ENCODE measurements at regions not wholly inside any gene's neighbourhood (a gene's known extent, or its start where the extent isn't known, plus 50 kb on each side); places are given as distances from the start of the nearest gene placed in this dataset.

- H3K27me3 ChIP-seq, result no peaks in the 10 kb centered on the region
- H3K36me3 ChIP-seq, result no peaks in the 10 kb centered on the region
- no peaks in the 10 kb centered on the region for H3K9me3 ChIP-seq (replicated peaks)
- DNase-seq, result no peak
- no peaks in the 10 kb centered on the region for H3K4me1 ChIP-seq
- no peak overlapping the region for H3K27ac ChIP-seq
- no peak overlapping the region for H3K4me3 ChIP-seq
These were observed 70.9 kb upstream of the CLMP start for GRCh38 chr11:123265951-123266350.

- no peak overlapping the region for H3K4me3 ChIP-seq
- H3K36me3 ChIP-seq, result no peaks in the 10 kb centered on the region
- no peak for DNase-seq
- no peaks in the 10 kb centered on the region for H3K4me1 ChIP-seq
- H3K9me3 ChIP-seq (replicated peaks), result no peaks in the 10 kb centered on the region
- no peaks in the 10 kb centered on the region for H3K27me3 ChIP-seq
- H3K27ac ChIP-seq, result no peak overlapping the region
These were observed 69.4 kb upstream of the CLMP start for GRCh38 chr11:123264431-123264780.

- H3K27me3 ChIP-seq, result no peaks in the 10 kb centered on the region
- peak overlapping the region; percentile 52 for H3K4me3 ChIP-seq
- peak; percentile 73 to 82 for DNase-seq
These were observed 66.5 kb upstream of the CLMP start for GRCh38 chr11:123261345-123262106.

GRCh38 chr11:123260511-123261211 lies 65.6 kb upstream of the CLMP start:
- Histone ChIP-seq H3K4me1 (no peaks in the 10 kb centered on the region), H3K9me3 (replicated peaks) (0 out of 2 replicates have a peak, but pooled peaks cover 2% of the 10 kb centered on the region), H3K27ac (no peak overlapping the region), H3K4me3 (peak overlapping the region; percentile 52), H3K27me3 (no peaks in the 10 kb centered on the region), H3K36me3 (no peaks in the 10 kb centered on the region)
- no peak for DNase-seq

More at GRCh38 chr11:123261345-123262106, 66.5 kb upstream of the CLMP start:
- H3K27ac ChIP-seq, result no peak overlapping the region
- H3K9me3 ChIP-seq (replicated peaks), result 0 out of 2 replicates have a peak, but pooled peaks cover 2% of the 10 kb centered on the region
- H3K36me3 ChIP-seq, result no peaks in the 10 kb centered on the region
- no peaks in the 10 kb centered on the region for H3K4me1 ChIP-seq

GRCh38 chr11:123258877-123259276 lies 63.8 kb upstream of the CLMP start:
- Histone ChIP-seq H3K27ac (no peak overlapping the region), H3K9me3 (replicated peaks) (0 out of 2 replicates have a peak, but pooled peaks cover 2% of the 10 kb centered on the region), H3K4me1 (no peaks in the 10 kb centered on the region), H3K36me3 (no peaks in the 10 kb centered on the region), H3K27me3 (no peaks in the 10 kb centered on the region), H3K4me3 (no peak overlapping the region)
- no peak for DNase-seq

GRCh38 chr11:123257370-123257769 lies 62.3 kb upstream of the CLMP start:
- Histone ChIP-seq H3K9me3 (replicated peaks) (0 out of 2 replicates have a peak, but pooled peaks cover 2% of the 10 kb centered on the region), H3K27me3 (no peaks in the 10 kb centered on the region), H3K4me1 (no peaks in the 10 kb centered on the region), H3K4me3 (no peak overlapping the region), H3K27ac (no peak overlapping the region), H3K36me3 (no peaks in the 10 kb centered on the region)
- no peak for DNase-seq

- DNase-seq, result no peak
- Histone ChIP-seq H3K4me1 (no peaks in the 10 kb centered on the region), H3K9me3 (replicated peaks) (0 out of 2 replicates have a peak, but pooled peaks cover 2% of the 10 kb centered on the region), H3K36me3 (no peaks in the 10 kb centered on the region), H3K27me3 (no peaks in the 10 kb centered on the region), H3K27ac (no peak overlapping the region), H3K4me3 (no peak overlapping the region)
These were observed 60.9 kb upstream of the CLMP start for GRCh38 chr11:123255909-123256308.

GRCh38 chr11:123254357-123254756 lies 59.3 kb upstream of the CLMP start:
- H3K4me1 ChIP-seq, result no peaks in the 10 kb centered on the region
- no peak for DNase-seq
- H3K36me3 ChIP-seq, result no peaks in the 10 kb centered on the region
- 0 out of 2 replicates have a peak, but pooled peaks cover 2% of the 10 kb centered on the region for H3K9me3 ChIP-seq (replicated peaks)
- H3K27me3 ChIP-seq, result no peaks in the 10 kb centered on the region
- H3K4me3 ChIP-seq, result no peak overlapping the region
- H3K27ac ChIP-seq, result no peak overlapping the region

- Histone ChIP-seq H3K36me3 (no peaks in the 10 kb centered on the region), H3K4me1 (no peaks in the 10 kb centered on the region), H3K4me3 (no peak overlapping the region), H3K9me3 (replicated peaks) (0 out of 2 replicates have a peak, but pooled peaks cover 2% of the 10 kb centered on the region), H3K27ac (no peak overlapping the region), H3K27me3 (no peaks in the 10 kb centered on the region)
- no peak for DNase-seq
These were observed 58.9 kb upstream of the CLMP start for GRCh38 chr11:123253911-123254310.

- no peak for DNase-seq
- Histone ChIP-seq H3K9me3 (replicated peaks) (0 out of 2 replicates have a peak, but pooled peaks cover 2% of the 10 kb centered on the region), H3K4me3 (no peak overlapping the region), H3K36me3 (no peaks in the 10 kb centered on the region), H3K27me3 (no peaks in the 10 kb centered on the region), H3K4me1 (no peaks in the 10 kb centered on the region), H3K27ac (no peak overlapping the region)
These were observed 58.2 kb upstream of the CLMP start for GRCh38 chr11:123253223-123253622.

GRCh38 chr11:123251657-123252344 lies 56.8 kb upstream of the CLMP start:
- H3K4me3 ChIP-seq, result no peak overlapping the region
- H3K36me3 ChIP-seq, result no peaks in the 10 kb centered on the region
- H3K27ac ChIP-seq, result no peak overlapping the region
- DNase-seq, result no peak
- no peaks in the 10 kb centered on the region for H3K27me3 ChIP-seq
- H3K9me3 ChIP-seq (replicated peaks), result no peaks in the 10 kb centered on the region
- H3K4me1 ChIP-seq, result no peaks in the 10 kb centered on the region

- Histone ChIP-seq H3K4me3 (no peak overlapping the region), H3K4me1 (no peaks in the 10 kb centered on the region), H3K27me3 (no peaks in the 10 kb centered on the region), H3K36me3 (no peaks in the 10 kb centered on the region), H3K9me3 (replicated peaks) (no peaks in the 10 kb centered on the region), H3K27ac (no peak overlapping the region)
- DNase-seq, result no peak
These were observed 56.0 kb upstream of the CLMP start for GRCh38 chr11:123250892-123251656.

GRCh38 chr11:123249354-123249753 lies 54.3 kb upstream of the CLMP start:
- no peak for DNase-seq
- H3K27me3 ChIP-seq, result no peaks in the 10 kb centered on the region
- no peaks in the 10 kb centered on the region for H3K4me1 ChIP-seq
- H3K36me3 ChIP-seq, result no peaks in the 10 kb centered on the region
- H3K4me3 ChIP-seq, result no peak overlapping the region
- H3K9me3 ChIP-seq (replicated peaks), result no peaks in the 10 kb centered on the region
- no peak overlapping the region for H3K27ac ChIP-seq

- Histone ChIP-seq H3K27me3 (no peaks in the 10 kb centered on the region), H3K4me3 (no peak overlapping the region), H3K9me3 (replicated peaks) (no peaks in the 10 kb centered on the region), H3K4me1 (peaks cover 7% of the 10 kb centered on the region), H3K36me3 (no peaks in the 10 kb centered on the region), H3K27ac (no peak overlapping the region)
- DNase-seq, result no peak
These were observed 52.8 kb upstream of the CLMP start for GRCh38 chr11:123247813-123248379.

All from SJCRH30 (cell line).